HG03108 (cell line): ENCODE measurements at regions not wholly inside any gene's neighbourhood (a gene's known extent, or its start where the extent isn't known, plus 50 kb on each side); places are given as distances from the start of the nearest gene placed in this dataset.
"Not testable (repeated sequence)": the region's sequence is repeated elsewhere in the genome, so short reads cannot be mapped to it uniquely, and the experiment has no call there.

Source experiments
- ATAC-seq: cut with Tn5 transposase; IDR thresholded peaks from one replicate; pipeline ENCODE4 v1.9.1; 2021; ENCODE audit warnings: moderate library complexity; ENCODE audit not compliant: unreplicated experiment

DNA sequence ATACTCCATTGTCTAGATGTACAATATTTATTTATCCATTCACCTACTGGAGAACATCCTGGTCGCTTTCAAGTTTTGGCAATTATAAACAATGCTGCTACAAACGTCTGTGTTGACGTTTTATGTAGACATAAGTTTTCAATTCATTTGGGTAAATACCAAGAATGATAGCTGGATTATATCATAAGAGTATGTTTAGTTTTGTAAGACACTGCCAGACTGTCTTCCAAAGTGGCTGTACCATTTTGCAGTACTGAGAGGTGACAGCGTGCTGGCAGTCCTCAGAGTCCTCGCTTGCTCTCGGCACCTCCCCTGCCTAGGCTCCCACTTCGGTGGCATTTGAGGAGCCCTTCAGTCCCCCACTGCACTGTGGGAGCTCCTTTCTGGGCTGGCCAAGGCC is 253.3 kb upstream of the INTU start:
- no peak for ATAC-seq

DNA sequence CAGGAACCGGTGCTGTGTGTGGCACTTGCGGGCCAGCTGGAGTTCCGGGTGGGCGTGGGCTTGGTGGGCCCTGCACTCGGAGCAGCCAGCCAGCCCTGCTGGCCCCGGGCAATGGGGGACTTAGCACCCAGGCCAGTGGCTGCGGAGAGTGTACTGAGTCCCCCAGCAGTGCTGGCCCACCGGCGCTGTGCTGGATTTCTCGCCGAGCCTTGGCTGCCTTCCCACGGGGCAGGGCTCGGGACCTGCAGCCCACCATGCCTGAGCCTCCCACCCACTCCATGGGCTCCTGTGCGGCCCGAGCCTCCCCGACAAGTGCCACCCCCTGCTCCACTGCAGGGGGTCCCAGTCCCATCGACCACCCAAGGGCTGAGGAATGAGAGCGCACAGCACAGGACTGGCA is 252.8 kb upstream of the INTU start:
- ATAC-seq: not testable (repeated sequence)

DNA sequence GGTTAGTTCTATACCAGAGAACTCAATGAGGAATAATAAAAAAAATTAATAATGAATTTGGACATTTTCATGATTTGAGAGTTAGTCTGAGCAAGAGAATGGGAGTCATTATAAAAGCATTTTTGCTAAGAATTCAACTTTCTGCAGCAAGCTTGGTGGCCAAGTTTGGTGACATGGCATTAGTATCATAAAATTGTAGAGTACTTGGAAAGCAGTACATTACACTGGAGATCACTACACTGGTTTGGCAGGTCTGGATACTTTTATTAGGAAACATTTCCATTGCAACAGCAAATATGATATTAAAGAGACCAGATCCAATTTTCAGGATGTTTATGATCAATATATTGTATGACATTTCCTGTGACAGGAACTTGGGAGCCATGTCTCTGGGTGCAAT is 249.1 kb upstream of the INTU start:
- no peak for ATAC-seq

DNA sequence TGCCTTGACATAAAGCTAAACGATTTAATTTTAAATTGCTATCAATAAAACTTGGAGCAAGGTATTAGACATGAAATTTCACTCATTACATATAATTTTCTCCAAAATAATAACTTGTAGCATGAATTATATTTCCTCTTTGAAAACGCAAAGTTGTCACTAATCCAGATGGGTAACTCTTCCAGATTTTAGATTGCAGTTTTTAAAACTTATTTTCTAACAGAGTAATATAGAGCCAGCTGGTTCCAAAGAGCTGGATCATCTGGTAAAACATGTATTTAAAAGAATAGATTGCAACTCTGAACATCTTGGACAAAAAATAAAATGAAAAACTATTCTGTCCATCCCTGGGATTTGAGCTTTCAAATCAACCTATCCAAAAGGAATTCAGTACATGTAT is 238.2 kb upstream of the INTU start:
- no peak for ATAC-seq

DNA sequence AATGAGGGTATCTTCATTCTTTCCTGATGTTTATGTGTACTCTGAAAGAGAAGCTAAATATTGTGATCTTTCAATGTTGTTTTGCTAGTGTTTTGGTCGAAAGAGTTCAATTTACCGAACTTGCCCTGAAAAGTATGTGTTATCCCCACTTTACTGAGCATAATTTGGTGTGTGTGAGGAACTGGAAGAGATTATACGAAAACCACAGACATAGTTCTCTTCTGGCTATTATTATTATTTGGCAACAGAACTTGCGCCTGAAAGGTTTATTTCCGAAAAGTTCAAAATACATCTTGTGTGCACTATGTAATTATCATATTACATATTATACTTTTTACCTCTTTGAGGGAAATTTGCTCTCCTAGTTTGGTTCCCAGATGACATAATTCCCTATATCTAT is 232.5 kb upstream of the INTU start:
- no peak for ATAC-seq

DNA sequence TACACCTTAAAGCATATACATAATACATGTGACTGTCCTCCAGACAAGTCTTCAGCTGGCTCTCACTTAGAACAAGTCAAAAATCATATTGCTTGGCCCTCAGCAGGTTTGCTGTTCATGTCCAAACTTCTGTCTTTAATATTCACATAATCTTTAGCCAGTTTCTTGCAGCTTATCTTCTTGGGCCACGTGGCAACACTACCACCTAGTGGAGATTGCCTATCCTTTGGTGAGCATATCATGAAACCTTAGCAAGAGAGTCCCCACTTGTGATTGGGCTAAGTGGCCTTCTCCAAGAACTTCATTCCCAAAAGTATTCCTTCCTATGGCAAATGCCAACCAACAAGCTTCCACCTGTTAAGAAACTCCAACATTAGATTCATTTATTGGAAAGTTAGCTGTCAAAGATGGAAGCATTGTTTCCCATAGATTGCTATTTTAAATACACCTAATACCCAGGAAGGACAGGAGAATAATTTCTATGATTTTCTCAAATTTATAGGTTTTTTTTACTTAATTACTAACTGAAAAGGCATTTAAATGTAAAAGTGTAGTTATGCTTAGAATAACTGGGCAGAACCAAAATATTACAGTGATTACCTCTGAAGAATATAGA is 231.9 kb upstream of the INTU start:
- peak; percentile 74 for ATAC-seq

DNA sequence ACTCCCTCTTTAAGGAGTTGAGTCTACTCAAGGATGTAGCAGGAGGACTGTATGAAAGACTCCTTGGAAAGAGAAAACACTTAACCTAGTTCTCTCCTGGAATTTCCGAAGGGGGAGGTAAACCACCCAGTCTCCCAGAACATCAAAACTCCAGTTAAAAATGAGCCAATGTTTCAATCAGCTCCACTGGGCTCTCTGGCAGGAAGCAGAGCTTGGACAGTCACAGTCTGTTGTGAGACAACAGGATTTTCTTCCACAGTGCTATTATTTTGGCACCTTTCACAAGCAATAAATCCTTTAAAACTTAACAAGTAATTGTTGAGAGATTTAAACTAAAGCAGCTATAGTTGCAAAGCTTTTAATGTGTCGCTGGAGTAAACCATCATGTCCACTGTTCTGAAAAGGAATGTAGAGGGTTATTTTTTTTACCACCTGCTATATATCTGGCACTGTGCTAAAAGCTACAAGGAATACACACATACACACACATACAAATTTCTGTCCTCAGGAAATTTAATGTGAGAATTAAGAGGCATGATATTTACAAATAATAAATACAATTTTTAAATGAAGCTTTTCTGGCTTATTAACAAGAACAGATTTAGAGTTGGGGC is 229.2 kb upstream of the INTU start:
- no peak for ATAC-seq

DNA sequence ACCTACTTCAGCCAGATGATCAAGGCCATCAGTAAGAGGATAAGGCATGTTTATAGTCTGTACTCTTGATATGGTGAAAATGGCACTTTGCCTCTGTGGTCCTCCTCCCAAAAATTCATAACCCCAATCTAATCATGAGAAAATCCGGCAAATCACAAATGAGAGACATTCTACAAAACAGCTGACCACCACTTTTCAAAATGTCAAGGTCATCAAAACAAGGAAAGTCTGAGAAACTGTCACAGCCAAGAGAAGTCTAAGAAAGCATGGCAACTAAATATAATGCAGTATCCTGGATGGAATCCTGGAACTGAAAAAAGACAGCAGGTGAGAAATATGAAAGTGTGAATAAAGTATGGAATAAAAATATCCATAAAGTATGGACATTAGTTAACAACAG is 226.6 kb upstream of the INTU start:
- ATAC-seq: no peak

DNA sequence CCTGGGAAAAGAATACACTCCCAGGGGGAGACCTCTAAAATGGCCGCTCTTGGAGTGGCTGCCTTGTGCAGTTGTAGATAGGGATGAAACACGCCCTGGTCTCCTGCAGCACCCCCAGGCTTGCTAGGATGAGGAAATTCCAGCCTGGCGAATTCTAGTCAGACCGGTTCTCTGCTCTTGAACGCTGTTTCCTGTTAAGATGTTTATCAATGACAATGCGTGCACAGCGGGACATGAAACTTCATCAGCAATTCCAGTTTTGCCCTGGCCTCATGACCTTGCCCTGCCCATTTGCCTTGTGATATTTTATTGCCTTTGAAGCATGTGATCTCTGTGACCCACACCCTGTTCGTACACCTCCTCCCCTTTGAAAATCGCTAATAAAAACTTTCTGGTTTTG is 225.2 kb upstream of the INTU start:
- not testable (repeated sequence) for ATAC-seq

DNA sequence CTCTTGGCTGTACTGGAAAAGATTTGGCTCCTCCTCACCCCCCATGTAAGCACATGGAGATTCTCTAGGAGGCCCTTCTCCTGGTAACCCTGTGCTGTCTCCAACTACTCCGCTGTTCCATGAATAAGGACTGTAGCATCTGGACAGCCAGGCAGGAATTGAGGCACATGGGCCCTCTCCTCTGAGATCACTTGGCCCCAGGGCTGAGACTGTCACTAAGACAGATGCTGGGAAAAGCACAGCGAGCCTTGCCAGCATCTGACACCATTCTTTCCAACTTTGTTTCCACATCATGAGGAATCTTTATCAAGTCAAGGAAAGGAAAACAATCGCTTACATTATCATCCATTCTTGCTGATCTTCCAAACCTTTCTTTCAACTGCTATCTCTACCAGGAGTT is 222.6 kb upstream of the INTU start:
- ATAC-seq: no peak

DNA sequence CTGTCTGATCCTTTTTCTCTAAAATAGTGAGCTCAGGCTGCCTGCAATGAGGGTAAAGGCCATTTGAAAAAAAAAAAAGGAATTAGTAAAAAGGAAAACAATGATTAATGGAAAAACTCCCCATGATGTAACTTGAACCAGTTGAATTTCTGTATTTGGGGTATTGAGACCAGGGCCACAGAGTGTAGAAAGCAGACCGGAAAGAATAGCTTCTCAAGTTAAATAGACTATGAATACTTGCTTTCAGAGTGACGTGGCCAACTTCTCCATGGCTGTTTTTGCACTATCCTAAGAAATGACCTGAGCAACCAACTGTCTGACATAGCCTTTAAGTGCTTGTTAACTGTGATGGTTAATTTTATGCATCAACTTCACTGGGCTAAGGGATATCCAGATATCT is 222.1 kb upstream of the INTU start:
- ATAC-seq: no peak

DNA sequence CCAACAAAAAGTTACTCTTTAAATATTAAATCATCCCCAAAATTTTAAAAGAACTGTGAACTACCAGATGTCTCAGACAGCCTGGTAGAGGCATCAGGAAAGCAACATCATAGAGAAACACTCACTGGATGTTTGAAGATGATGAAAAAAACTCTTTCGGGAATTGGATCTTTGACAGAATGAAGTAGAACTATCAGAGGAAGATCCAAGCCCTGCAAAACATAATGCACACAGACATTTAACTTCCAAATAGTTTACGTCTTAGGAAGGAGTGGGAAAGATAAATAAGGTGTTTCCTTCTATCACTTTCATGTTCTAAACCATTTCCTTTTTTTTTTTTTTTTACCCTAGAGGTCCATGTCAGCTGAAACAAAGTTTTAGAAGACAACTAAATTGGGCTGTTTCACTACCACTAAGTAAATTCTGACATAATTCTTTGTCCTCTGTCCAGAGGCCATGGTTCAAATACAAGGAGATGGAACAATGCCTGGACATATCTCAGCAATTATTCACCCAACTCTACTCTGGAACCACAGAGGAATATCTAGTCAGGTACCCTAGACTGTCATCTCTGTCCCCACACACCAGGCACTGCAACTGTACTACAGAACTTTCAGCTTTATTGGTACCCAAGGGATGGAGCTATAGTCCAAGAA is 217.7 kb upstream of the INTU start:
- no peak for ATAC-seq

DNA sequence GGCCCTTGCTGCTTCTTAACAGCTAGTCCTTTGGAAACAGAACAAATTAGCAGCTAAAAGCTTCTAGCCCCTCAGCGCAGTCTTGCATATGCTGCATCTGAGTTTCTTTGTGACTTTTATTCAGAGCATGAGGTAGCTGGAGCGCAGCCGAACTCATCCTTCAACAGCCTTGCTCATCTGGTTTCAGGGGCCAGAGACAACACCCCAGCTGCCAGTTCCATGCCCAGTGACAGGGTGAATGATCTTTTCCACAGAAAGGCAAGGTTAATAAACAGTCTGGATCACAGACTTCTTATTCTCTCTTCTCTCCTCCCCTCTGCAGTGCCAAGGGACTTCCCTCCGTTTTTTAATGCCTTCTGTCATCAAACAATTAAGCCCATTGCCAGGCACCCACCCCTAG is 216.6 kb upstream of the INTU start:
- ATAC-seq: no peak

DNA sequence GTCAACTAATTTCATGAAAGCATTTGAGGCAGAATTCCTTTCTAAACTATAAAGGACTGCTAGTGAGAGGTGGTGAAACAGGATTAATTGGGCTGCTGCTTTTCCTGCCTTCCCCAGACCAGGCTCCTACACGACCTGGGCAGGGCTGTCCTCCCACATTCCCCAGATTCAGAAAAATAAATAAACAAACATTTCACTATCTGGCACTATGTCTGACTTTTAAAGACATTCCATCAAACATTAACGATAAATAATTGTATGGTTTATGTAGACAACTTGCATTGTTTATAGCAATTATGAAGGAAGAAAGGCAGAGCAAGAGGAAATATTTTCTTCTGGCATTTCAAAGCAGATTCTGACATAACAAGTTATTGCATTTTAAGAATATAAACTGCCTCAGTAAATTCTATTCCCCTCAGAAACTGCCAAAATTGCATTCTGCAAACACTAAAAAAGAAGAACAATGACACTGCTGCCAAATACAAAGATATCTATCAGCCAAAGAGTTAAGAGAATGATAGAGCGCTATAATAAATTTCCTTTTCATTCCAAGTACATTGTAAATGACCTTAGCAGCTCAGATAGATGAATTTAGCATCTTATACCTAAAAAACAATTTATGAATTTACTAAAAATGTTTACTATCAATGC is 214.7 kb upstream of the INTU start:
- ATAC-seq: no peak

DNA sequence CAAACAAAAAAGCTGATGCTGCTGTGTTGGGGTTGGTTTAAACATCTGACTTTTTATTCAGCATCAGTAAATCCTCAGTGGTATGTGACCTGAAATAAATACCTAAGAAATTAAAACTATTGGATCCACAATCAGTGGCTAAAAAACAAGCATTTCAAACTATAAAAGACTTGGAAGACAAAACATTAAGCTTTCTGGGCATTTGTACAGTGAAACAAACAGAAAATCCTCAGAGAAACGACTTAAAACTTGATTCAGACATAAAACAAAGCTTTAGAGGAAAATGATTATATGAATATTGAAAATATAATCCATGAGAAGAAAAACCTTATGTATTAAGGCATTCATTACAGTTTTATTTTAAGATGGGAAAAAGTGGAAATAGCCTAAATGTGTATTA is 213.3 kb upstream of the INTU start:
- no peak for ATAC-seq

DNA sequence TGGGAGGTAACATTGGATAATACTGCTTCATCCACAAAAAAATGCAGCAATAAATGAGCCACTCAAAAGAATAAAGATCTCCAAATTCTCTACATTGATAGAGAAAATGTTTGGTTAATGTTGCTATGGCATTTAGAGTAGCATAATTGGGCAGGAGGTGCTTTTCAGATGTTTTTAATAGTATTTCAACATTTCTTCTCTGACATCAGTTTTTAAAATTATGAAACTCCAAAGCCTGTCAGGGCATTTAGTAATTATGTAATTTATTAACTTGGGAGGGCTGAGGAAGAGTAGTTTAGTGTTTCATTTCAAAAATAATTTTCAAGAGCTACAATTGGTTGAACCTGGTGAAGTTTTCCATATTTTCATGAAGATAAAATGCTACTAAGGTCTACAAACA is 211.3 kb upstream of the INTU start:
- no peak for ATAC-seq

DNA sequence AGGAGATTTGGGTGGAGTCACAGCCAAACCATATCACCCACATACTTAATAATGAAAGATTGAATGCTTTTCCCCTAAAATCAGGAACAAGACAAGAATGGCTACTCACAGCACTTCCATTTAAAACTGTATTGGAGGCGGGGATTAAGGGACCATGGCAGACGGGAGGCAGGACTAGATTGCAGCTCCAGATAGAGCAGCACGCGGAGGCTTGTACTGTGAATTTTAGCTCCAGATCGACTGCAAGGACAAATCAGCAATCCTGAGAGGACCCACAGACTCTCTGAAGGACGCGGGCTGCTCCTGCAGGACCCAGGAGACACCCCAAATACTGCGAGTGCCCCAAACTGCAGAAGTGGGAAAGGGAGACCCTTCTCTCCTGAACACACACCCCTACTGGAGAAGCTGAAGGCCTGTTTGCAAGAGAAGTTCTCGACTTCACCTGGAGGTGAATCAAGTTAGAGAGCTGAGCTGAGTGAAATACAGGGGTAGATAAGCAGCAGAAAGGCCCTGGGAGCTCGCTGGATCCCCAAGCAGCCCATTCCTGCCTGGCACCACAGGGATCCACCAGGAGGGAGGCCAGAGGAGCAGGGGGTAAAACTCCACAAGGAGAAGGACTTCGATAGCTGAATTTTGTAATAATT is 207.4 kb upstream of the INTU start:
- no peak for ATAC-seq

DNA sequence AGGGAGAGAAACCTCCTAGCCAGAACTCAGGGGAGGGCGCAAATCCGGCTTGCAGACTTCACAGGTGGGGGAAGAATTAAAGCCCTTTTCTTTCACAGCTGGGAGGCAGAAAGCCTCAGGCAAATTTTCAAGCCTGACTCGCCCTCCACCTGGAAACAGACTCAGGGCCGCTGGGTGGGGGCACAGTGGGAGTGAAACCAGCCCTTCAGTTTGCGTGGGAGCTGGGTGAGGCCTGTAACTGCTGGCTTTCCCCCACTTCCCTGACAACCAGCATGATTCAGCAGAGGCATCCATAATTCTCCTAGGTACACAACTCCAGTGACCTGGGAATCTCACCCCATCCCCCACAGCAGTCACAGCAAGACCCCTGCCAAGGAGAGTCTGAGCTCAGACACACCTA is 206.9 kb upstream of the INTU start:
- ATAC-seq: no peak

DNA sequence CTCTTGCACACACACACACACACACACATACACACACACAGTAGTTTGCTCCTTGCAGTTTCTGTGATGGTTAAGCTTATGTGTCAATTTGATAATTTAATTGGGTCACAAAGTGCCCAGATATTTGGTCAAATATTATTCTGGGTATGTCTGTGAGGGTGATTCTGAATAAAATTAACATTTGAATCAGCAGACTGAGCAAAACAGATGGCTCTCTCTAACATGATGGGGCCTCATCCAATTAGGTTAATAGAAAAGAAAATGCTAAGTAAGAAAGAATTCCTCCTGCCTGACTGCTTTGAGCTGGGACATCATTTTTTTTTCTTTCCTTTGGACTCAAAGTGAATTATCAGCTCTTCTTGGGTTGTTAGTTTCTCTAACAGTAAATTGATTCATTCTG is 191.2 kb upstream of the INTU start:
- no peak for ATAC-seq

DNA sequence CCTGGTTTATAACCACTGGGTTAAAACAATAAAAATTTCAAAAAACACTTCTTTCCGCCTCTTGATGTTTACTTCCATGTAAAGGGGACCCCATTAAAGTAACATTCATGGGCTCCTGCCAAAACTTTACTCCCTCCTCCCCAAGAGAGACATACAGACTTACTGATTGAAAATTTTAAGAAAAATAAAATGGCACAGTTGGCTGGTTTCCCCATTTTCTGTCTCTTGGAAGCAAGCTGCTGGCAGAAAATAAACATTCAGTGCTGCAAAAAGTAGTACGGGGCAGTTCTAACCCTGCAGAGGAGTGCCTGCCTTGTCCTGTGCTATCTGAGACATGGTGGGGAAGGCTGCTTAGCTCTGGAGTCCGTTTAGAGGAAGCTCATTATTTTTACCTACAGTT is 187.3 kb upstream of the INTU start:
- no peak for ATAC-seq

DNA sequence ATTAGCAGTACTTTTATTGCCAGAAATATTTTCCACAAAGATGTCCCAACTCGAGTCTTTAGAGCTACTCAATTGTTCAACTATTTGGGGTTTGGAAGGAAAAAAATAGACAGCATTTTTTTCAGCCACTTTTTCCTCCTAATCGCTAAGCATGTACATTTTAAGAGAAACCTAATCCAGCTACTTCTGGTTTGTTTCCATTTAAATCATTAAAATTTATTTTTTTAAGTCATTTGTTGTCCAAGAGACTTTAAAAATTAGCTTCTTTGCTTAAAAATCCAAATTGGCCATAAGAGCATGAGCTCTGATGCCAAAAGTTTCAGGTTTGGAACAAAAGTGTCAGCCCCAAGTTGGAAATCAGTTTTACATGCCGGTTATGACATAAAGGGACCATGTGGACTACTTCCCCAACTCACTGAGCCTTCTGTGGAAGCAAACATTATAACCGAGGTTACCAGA is 186.3 kb upstream of the INTU start:
- ATAC-seq: no peak

DNA sequence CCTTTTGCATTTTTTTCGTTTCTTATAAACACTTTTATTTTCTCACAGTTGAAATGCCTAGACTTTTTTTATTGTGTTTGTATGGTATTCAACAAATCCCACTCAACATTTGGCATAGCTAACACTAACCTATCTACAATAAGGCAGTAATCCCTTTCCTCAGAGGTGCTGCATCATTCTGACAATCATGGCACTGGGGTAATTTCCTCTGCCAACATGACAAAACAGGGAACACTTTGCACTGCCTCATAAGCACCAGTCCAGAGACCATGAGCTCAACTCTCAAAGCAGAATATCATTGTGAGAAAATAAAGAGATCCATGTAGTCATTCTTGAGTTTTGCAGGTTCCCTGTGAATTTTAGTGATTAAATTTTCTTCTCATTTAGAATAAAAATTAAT is 183.8 kb upstream of the INTU start:
- ATAC-seq: no peak
